ENCODE measurements at regions not wholly inside any gene's neighbourhood (a gene's known extent, or its start where the extent isn't known, plus 50 kb on each side); places are given as distances from the start of the nearest gene placed in this dataset.
"Not testable (repeated sequence)": the region's sequence is repeated elsewhere in the genome, so short reads cannot be mapped to it uniquely, and the experiment has no call there.

- no peaks in the 10 kb centered on the region for H3K9me3 ChIP-seq (ENCODE audit: control insufficient read depth, low read depth, low read length)
- no peaks in the 10 kb centered on the region for H3K4me1 ChIP-seq (ENCODE audit: control insufficient read depth, extremely low read depth, insufficient read depth, low read length)
- no peak overlapping the region for H3K4me2 ChIP-seq (ENCODE audit: control insufficient read depth, extremely low read depth, insufficient read depth, low read depth, low read length)
- no peaks in the 10 kb centered on the region for H3K27me3 ChIP-seq (ENCODE audit: control insufficient read depth, extremely low read depth, insufficient read depth, low read length)
- no peaks in the 10 kb centered on the region for H4K20me1 ChIP-seq (ENCODE audit: control insufficient read depth, extremely low read depth, insufficient read depth, low read length)
- H3K9ac ChIP-seq (ENCODE audit: control insufficient read depth, extremely low read depth, insufficient read depth, low read length), result no peak overlapping the region
- no peaks in the 10 kb centered on the region for H3K36me3 ChIP-seq (ENCODE audit: control insufficient read depth in 2 of 2, extremely low read depth in 1 of 2, insufficient read depth in 2 of 2, low read length in 2 of 2)
- TF ChIP-seq EZH2 (IDR thresholded peaks at IDR 0.05; ENCODE audit: low read length) (no peak), CTCF (optimal IDR thresholded peaks at IDR 0.05 in 1 of 3, IDR thresholded peaks at IDR 0.05 in 1 of 3, conservative IDR thresholded peaks at IDR 0.05 in 1 of 3; ENCODE audit: extremely low read depth in 1 of 3, insufficient read depth in 2 of 3, low read length in 3 of 3) (no peak)
- dilution Hi-C loops (cut with MboI; ENCODE audit: extremely low pct_ligation_motif_present, low sequenced_read_pairs), result no loop called here
- DNase-seq (ENCODE audit: low read depth, low spot score) (no peak), FAIRE-seq (no peak)
- no peak overlapping the region for H3K4me3 ChIP-seq (ENCODE audit: control insufficient read depth in 2 of 3, extremely low read depth in 1 of 3, insufficient read depth in 2 of 3, low read depth in 1 of 3, low read length in 3 of 3)
- H3K9me1 ChIP-seq (ENCODE audit: control insufficient read depth, extremely low read depth, insufficient read depth, low read length), result no peaks in the 10 kb centered on the region
- no peaks in the 10 kb centered on the region for H3K79me2 ChIP-seq (ENCODE audit: control insufficient read depth, insufficient read depth, low read length)
- H3K27ac ChIP-seq (ENCODE audit: control insufficient read depth, insufficient read depth, low read length), result no peak overlapping the region
- no peak overlapping the region for H2AFZ ChIP-seq (ENCODE audit: control insufficient read depth, low read length)
Measured at GRCh38 chr4:77293426-77293825, 136.4 kb downstream of the CCNG2 start.

GRCh38 chr4:77300996-77301395, 144.0 kb downstream of the CCNG2 start:
- H3K4me2 ChIP-seq (ENCODE audit: control insufficient read depth, extremely low read depth, insufficient read depth, low read depth, low read length); H3K27me3 ChIP-seq (ENCODE audit: control insufficient read depth, extremely low read depth, insufficient read depth, low read length); H3K9me1 ChIP-seq (ENCODE audit: control insufficient read depth, extremely low read depth, insufficient read depth, low read length); H3K79me2 ChIP-seq (ENCODE audit: control insufficient read depth, insufficient read depth, low read length); FAIRE-seq; H3K4me1 ChIP-seq (ENCODE audit: control insufficient read depth, extremely low read depth, insufficient read depth, low read length); dilution Hi-C loops (cut with MboI; ENCODE audit: extremely low pct_ligation_motif_present, low sequenced_read_pairs); H3K9ac ChIP-seq (ENCODE audit: control insufficient read depth, extremely low read depth, insufficient read depth, low read length); H3K9me3 ChIP-seq (ENCODE audit: control insufficient read depth, low read depth, low read length); H4K20me1 ChIP-seq (ENCODE audit: control insufficient read depth, extremely low read depth, insufficient read depth, low read length); DNase-seq (ENCODE audit: low read depth, low spot score); H2AFZ ChIP-seq (ENCODE audit: control insufficient read depth, low read length); H3K4me3 ChIP-seq (ENCODE audit: control insufficient read depth in 2 of 3, extremely low read depth in 1 of 3, insufficient read depth in 2 of 3, low read depth in 1 of 3, low read length in 3 of 3); H3K27ac ChIP-seq (ENCODE audit: control insufficient read depth, insufficient read depth, low read length); H3K36me3 ChIP-seq (ENCODE audit: control insufficient read depth in 2 of 2, extremely low read depth in 1 of 2, insufficient read depth in 2 of 2, low read length in 2 of 2): not testable (repeated sequence)

- H3K27me3 ChIP-seq (ENCODE audit: control insufficient read depth, extremely low read depth, insufficient read depth, low read length), result no peaks in the 10 kb centered on the region
- no peak overlapping the region for H3K4me3 ChIP-seq (ENCODE audit: control insufficient read depth in 2 of 3, extremely low read depth in 1 of 3, insufficient read depth in 2 of 3, low read depth in 1 of 3, low read length in 3 of 3)
- TF ChIP-seq CTCF (optimal IDR thresholded peaks at IDR 0.05 in 1 of 3, IDR thresholded peaks at IDR 0.05 in 1 of 3, conservative IDR thresholded peaks at IDR 0.05 in 1 of 3; ENCODE audit: extremely low read depth in 1 of 3, insufficient read depth in 2 of 3, low read length in 3 of 3) (peak in 1 of 3 experiments; percentile 17), EZH2 (IDR thresholded peaks at IDR 0.05; ENCODE audit: low read length) (no peak)
- H3K9me3 ChIP-seq (ENCODE audit: control insufficient read depth, low read depth, low read length), result no peaks in the 10 kb centered on the region
- no peaks in the 10 kb centered on the region for H3K36me3 ChIP-seq (ENCODE audit: control insufficient read depth in 2 of 2, extremely low read depth in 1 of 2, insufficient read depth in 2 of 2, low read length in 2 of 2)
- dilution Hi-C loops (cut with MboI; ENCODE audit: extremely low pct_ligation_motif_present, low sequenced_read_pairs), result no loop called here
- H3K27ac ChIP-seq (ENCODE audit: control insufficient read depth, insufficient read depth, low read length), result no peak overlapping the region
- no peak for DNase-seq (ENCODE audit: low read depth, low spot score)
- H3K4me1 ChIP-seq (ENCODE audit: control insufficient read depth, extremely low read depth, insufficient read depth, low read length), result no peaks in the 10 kb centered on the region
- H2AFZ ChIP-seq (ENCODE audit: control insufficient read depth, low read length), result no peak overlapping the region
- no peaks in the 10 kb centered on the region for H4K20me1 ChIP-seq (ENCODE audit: control insufficient read depth, extremely low read depth, insufficient read depth, low read length)
- H3K79me2 ChIP-seq (ENCODE audit: control insufficient read depth, insufficient read depth, low read length), result no peaks in the 10 kb centered on the region
- FAIRE-seq, result no peak
- H3K9me1 ChIP-seq (ENCODE audit: control insufficient read depth, extremely low read depth, insufficient read depth, low read length), result no peaks in the 10 kb centered on the region
- H3K4me2 ChIP-seq (ENCODE audit: control insufficient read depth, extremely low read depth, insufficient read depth, low read depth, low read length), result no peak overlapping the region
- no peak overlapping the region for H3K9ac ChIP-seq (ENCODE audit: control insufficient read depth, extremely low read depth, insufficient read depth, low read length)
Measured at GRCh38 chr4:77305766-77306165, 148.8 kb downstream of the CCNG2 start.
